AG04449 (cell line): ENCODE measurements at regions not wholly inside any gene's neighbourhood (a gene's known extent, or its start where the extent isn't known, plus 50 kb on each side); places are given as distances from the start of the nearest gene placed in this dataset.
"Not testable (repeated sequence)": the region's sequence is repeated elsewhere in the genome, so short reads cannot be mapped to it uniquely, and the experiment has no call there.

Source experiments
- CTCF ChIA-PET: fragments of 350-600 bp; formaldehyde crosslinking; extraction: SDS; loops from one replicate; lab custom pipeline; 2021; ENCODE audit warnings: antibody characterized with exemption; lab: Yijun Ruan, JAX
- POLR2A ChIA-PET: fragments of 400-600, 350-600 bp; formaldehyde crosslinking; extraction: SDS; loops from one replicate; lab custom pipeline; 2020; ENCODE audit warnings: antibody characterized with exemption, inconsistent platforms; lab: Yijun Ruan, JAX
- DNase-seq: peaks from one replicate; pipeline ENCODE4 v3.0.0-alpha.2; 2010; ENCODE audit warnings: low read depth, low spot score
- H3K4me3 ChIP-seq: 2 replicates; pipeline ENCODE4 v1.5.1; 2011; ENCODE audit warnings: low read depth, mild to moderate bottlenecking, control low read depth, low read length
- CTCF ChIP-seq: IDR thresholded peaks from one replicate; pipeline ENCODE4 v1.5.1; 2011; ENCODE audit warnings: mild to moderate bottlenecking, moderate library complexity, low read length, control low read depth, inconsistent platforms; ENCODE audit not compliant: insufficient read depth; ENCODE audit errors: missing control alignments

DNA sequence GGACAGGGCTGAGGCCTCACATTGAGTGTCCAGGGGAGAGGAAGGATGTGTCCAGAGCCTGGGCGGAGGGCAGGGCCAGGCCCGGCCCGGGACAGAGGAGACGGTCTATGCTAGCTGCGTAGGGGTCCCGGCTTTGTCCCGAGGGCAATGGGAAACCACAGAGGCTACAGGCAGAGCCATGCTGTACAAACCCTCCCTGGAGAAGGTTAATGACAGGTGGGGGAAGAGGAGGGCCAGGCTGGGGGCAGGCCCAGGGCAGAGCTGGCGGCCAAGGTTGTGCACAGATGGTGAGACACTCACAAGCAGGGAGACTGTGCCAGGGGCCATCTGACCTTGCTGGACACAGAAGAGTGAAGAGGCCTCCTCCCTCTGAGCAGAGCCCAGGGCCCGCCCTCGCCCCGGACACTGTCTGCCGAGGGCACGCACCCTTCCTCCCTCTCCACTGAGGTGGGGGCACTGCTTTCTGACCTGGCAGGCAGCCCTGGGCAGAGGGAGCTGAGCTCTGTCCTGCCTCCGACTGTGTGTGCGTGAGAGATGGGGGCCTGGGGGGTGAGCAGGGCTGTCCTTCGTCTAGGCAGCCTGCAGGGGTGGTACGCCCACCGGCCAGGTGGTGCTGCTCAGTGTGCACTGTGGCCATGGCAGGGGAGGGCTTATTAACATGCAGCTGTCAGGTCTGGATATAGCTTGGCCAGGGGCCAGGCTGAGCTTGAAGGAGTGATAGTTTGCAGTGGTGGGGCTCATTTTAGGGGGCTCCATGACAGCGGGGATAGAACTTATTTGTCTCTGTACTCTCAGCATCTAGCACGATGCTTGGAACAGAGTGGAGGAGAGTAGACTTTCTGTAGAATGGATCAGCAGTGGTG lies 75.7 kb upstream of the LRPAP1 start:
- CTCF ChIA-PET: no interaction called here
- DNase-seq: no peak
- no peak overlapping the region for H3K4me3 ChIP-seq
- TF ChIP-seq CTCF: no peak
- POLR2A ChIA-PET: no interaction called here

GRCh38 chr4:3606850-3607249 lies 74.6 kb upstream of the LRPAP1 start:
- CTCF ChIA-PET, DNase-seq, POLR2A ChIA-PET, H3K4me3 ChIP-seq: not testable (repeated sequence)

DNA sequence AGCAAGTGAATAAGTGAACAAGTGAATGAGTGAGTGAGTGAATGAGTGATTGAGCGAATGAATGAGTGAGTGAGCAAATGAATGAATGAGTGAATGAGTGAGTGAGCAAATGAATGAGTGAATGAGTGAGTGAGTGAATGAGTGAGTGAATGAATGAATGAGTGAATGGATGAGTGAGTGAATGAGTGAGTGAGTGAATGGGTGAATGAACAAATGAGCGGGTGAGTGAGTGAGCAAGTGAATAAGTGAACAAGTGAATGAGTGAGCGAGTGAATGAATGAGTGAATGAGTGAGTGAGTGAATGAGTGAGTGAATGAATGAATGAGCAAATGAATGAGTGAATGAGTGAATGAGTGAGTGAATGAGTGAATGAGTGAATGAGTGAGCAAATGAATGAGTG lies 74.0 kb upstream of the LRPAP1 start:
- POLR2A ChIA-PET, H3K4me3 ChIP-seq, CTCF ChIA-PET, DNase-seq: not testable (repeated sequence)

DNA sequence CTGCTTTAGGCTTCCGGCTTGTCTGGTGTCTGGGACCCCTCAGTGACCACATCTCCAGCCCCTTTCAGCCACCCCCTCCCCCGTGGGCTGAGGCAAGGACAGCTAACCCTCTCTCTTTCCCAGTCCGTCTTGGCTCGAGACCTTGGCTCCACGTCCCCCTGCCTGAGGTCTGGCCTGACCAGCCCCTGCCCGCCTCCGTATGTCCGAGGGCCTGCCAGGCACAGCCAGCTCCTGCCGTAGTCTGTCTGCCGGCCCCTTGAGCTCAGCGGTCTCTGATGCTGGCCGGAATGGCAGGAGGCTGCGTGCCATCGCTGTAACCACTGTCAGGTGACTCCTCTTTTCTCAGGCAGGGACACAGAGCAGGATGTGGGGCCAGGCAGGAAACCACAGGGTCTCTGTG lies 73.3 kb upstream of the LRPAP1 start:
- POLR2A ChIA-PET: no interaction called here
- CTCF ChIA-PET: no interaction called here
- no peak for DNase-seq
- no peak overlapping the region for H3K4me3 ChIP-seq
- TF ChIP-seq CTCF: no peak

GRCh38 chr4:3602886-3603645 lies 70.8 kb upstream of the LRPAP1 start:
- DNase-seq, POLR2A ChIA-PET, CTCF ChIA-PET, H3K4me3 ChIP-seq: not testable (repeated sequence)

GRCh38 chr4:3601992-3602391 lies 69.8 kb upstream of the LRPAP1 start:
- POLR2A ChIA-PET: no interaction called here
- no peak for DNase-seq
- CTCF ChIA-PET: no interaction called here
- TF ChIP-seq CTCF: no peak
- no peak overlapping the region for H3K4me3 ChIP-seq

GRCh38 chr4:3601108-3601690 lies 69.0 kb upstream of the LRPAP1 start:
- POLR2A ChIA-PET, DNase-seq, CTCF ChIA-PET, H3K4me3 ChIP-seq: not testable (repeated sequence)

GRCh38 chr4:3599951-3600350 lies 67.7 kb upstream of the LRPAP1 start:
- POLR2A ChIA-PET: no interaction called here

More at GRCh38 chr4:3599951-3600350, 67.7 kb upstream of the LRPAP1 start:
- DNase-seq: no peak
- H3K4me3 ChIP-seq: no peak overlapping the region
- CTCF ChIA-PET: no interaction called here
- no peak for TF ChIP-seq CTCF
